ENCODE measurements at regions not wholly inside any gene's neighbourhood (a gene's known extent, or its start where the extent isn't known, plus 50 kb on each side); places are given as distances from the start of the nearest gene placed in this dataset.

GRCh38 chr2:43104763-43105162, 121.6 kb downstream of the ZFP36L2 start:
- no peak for DNase-seq

DNA sequence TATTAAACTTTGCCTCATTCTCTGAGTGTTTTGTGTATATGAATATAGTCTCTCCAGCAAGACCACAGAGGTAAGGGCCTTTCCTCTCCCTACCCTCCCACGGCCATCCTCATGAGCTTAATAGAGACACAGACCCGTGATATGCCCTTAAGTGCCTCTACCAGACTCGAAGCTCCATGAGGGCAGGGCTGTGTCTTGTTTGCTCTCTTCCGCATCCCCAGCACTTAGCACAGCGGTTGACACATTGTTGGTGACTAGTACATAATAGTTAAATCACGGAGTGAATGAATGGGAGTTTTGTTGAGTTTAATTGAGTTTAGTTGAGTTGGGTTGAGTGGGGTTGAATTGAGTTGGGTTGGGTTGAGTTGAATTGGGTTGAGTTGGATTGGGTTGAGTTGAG, 122.3 kb downstream of the ZFP36L2 start:
- no peak for DNase-seq

GRCh38 chr2:43103093-43103404, 123.4 kb downstream of the ZFP36L2 start:
- DNase-seq = no peak

DNA sequence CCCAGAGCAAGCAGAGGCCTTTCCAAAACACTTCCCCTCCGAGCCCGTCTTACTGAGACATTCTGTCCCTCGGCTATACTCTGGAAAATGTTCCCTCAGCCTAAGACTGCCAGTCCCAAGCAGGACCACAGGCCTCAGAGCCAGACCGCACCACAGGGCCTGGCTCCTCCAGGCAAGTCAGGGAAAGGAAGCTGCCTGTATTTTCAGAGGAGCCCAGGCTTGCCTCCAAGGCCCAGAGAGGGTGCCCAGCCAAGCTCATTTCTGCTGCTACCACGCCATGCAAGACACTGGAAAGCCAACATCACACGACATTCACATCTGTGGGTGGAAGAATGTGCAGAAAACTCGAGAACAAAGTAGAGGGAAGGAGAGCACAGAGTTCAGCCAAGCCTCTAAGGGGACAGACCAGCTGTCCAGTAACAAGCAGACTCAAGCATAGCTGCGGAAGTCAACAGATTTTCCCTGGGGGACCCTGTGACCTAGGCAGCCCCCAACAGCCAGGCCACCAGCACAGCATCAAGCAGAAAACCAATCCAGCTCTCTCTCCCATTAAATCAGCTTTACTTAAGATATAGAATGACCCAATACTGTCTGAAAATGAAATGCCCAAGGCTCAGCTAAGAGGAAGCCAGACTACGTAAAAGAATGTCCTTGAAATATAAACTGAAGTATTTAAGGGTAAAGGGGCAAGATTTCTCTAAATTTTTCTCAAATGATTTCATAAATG, 123.9 kb downstream of the ZFP36L2 start:
- DNase-seq = no peak

DNA sequence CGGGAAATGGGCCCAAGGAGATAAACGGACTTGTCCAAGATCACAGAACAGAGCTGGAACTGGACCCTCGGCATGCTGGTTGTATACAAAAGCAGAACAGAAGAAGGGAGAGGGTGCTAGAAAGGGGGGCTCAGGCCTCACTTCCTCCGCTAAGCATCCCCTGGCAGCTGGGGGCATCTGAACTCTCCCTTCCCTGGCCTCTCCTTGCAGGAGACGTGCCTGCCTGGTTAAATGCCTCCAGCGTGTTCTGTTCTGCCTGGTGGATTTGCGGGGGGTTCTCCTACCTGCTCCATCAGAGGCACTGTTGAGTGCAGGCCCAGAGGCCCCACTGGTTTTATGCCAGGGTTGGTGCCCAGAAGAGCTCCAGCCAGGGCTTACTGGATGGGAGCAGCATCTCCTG, 124.7 kb downstream of the ZFP36L2 start:
- DNase-seq = no peak

DNA sequence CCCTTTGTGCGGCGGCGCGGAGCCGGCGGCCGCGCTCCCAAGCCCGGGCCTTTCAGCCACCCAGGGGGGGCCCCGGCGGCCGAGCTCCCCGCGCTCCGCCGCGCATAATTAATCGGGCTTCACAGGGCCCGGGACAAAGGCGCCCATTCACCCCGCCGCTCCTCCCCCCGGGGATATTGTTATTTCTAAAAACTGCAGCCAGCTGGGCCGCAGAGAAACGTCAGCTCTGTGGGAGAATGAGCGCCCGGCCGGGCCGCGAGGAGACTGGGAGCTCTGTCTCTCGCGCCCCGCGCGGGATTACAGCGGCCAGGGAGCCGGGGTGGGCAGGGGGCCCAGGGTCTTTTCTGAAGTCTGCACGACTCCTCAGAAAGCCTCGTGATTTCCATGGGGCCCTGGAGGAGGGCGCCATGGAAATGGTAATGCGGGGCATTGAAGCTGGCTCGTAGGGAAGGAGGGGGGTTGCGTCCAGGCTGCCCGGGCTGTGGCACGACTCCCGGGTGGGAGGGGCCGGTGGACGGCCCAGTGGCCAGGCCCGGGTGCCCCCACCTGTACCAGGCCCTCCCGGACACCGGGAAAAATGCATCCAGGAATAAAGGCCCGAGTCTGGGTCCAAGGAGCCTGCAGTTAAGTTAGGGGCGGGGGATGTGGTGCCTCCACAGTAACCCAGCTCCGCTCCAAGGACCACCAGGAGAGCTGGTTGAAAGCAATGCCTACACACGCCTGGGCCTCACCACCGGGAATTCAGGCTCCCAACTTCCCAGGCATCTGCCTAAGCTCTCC, 125.3 kb downstream of the ZFP36L2 start:
- DNase-seq = no peak

DNA sequence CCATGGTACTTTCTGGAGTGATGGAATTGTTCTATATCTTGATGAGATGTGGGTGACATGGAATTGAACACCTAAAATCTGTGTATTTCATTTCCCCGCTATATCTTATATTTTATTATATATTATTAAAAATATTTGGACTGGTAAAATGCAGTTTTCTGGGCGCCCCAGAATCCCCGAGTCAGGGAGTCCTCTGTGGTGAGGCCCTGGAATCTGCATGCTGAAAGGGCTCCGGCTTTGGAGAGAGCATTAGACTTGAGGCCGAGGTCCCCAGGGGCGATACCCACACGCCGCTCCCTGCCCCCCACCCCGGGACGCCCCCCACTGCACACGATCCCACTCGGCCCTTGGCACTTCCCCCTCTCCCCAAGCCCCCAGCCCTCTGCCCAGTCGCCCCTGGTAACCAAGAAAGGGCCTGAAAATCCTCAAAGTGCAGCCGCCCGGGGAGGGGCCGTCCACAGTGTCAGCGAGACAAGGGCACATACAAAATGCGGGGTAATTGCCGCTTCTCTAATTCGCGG, 126.0 kb downstream of the ZFP36L2 start:
- no peak for DNase-seq

GRCh38 chr2:43099797-43100196, 126.6 kb downstream of the ZFP36L2 start:
- DNase-seq = no peak

- DNase-seq = no peak
Measured at GRCh38 chr2:43098539-43098938, 127.9 kb downstream of the ZFP36L2 start.

- no peak for DNase-seq
Measured at GRCh38 chr2:43097644-43098408, 128.6 kb downstream of the ZFP36L2 start.

DNA sequence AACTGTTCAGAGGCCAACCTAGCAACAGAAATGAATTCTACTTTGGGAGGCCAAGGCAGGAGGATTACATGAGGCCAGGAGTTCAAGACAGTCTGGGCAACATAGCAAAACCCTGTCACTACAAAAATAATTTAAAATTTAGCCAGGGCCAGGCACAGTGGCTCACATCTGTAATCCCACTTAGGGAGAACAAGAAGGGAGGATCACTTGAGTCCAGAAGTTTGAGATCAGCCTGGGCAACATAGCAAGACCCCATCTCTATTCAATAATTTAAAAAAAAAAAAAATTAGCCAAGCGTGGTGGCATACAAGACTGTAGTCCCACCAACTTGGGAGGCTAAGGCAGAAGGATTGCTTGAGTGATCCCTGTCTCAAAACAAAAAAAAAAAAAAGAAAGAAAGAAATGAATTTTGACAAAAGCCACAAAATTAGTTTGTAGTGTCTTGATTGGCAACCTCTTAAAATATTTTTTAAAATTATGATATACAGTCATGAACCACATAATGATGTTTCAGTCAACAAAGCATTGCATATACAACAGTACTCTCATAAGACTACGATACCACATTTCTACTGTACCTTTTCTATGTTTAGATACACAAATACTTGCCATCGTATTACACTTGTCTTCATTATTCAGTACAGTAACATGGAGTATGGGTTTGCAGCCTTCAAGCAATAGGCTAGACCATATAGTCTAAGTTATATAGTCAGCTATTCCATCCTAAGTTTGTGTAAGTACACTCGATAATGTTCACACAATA, 130.7 kb downstream of the ZFP36L2 start:
- no peak for DNase-seq

GRCh38 chr2:43092520-43093179, 133.8 kb downstream of the ZFP36L2 start:
- DNase-seq = no peak

DNA sequence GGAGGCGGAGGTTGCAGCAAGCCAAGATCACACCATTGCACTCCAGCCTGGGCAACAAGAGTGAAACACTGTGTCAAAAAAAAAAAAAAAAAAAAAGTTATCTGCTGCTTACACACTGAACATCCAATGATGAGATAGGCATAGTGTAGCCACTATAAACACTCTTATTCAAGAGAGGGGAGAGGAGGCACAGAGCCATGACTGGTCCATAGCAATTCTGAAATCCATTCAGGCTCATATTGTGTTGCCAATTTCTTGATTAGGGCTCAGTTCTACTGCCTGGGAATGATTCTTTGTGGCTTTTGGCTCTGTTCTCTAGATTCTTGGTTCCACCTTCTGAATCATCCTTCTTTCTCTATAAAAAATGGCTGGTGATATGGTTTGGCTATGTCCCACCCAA, 136.1 kb downstream of the ZFP36L2 start:
- DNase-seq = no peak

DNA sequence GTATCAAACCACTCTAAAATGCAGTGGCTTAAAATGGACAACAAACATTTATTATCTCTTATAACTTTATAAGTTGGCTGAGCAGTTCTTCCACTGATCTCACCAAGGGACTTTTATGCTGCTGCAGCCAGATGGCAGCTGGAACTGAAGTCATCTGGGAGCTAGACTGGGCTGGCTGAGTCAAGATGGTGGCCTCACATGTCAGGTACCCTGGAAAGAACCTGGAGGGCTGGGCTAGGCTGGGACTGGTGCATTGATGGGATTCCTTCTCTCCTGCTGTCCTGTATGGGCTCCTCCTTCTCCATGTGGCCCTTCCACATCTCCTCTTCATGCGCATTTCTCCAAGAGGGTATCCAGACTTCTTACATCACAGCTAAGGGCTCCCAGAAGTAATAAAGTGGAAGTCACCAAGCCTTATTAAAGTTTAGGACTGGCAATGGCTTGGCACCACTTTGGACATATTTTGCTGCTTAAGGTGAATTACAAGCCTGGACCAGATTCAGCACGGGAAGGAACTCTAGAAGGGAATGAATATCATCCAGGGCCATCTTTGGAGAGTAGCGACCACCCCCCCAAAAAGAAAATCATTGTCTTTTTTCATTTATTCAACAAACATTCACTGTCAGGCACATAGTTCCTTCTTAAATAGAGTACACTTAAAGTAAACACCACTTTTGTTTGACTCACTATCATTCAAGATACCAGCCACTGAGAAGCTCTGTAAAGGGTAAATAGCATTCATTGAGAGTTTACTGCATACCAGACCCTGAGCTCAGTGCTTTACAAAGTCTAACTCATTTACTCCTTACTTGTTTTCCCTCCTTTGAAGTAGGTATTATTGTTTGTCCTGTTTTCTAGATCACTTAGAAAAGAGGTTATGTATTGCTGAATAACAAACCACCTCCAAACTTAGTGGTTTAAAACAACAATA, 138.0 kb downstream of the ZFP36L2 start:
- no peak for DNase-seq

DNA sequence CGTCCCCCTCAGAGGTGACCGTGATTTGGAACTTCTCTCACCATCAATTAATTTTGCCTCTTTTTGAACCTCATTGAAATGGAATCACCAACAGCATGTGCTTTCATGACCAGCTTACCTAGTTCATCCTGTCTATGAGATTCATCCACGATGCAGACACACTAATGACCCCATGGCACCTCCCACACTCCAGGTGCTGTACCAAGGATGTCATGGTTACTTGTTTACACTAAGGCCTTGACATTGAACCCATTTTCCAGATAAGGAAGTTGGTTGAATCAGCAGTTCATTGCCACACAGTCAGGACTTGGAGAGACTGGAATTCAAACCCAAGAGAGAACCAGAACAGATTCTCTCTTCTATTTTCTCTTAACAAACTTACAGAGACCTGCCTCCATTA, 139.0 kb downstream of the ZFP36L2 start:
- no peak for DNase-seq

DNA sequence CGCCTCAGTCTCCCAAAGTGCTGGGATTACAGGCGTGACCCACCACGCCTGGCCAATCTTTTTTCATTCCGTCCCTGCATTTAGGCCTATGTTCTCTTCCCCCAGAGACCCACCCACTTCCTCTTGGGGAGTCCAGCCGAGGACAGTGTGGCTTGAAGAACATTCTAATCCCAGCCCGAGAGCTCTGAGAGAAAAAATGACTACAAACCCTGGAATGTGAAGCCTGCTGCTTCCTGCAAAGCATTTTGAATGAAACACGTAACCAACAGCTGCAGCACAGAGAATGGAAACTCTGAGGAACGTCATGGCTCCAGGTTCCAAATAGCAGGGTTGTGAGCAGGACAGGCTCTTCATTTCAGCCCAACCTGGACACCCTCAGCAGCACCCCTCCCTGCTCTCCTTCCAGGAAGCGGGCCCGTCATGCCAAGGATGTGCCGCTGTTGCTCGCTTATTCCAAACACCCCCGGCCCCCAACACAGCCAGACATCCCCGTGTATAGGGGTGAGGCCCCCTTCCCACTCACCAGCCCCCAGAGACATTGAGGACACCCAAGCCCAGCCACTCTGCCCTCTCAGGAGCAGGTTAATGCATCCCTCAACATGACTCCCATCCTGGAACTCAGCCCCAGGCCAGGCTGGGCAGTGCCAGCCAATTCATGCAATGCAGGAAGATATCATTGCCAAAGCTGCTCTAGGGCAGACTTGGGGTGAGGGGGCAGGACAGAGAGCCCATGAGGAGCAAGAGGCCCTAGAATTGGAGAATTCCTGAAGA, 139.8 kb downstream of the ZFP36L2 start:
- no peak for DNase-seq

DNA sequence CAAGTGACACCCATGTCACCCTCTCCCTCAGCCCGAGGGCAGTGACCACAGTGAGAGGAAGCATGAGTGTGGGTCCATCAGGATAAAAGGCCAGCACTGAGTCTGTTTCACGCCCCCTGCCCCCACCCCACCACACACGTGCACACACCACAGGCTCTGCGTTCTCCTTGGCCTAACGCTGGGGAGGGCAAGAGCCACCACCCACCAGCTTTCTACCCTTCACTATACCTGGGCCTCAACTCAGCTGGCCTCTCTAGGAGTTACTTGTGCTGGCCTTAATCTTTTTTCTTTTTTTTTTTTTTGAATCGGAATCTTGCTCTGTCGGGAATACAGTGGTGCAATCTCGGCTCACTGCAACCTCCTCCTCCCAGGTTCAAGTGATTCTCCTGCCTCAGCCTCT, 140.5 kb downstream of the ZFP36L2 start:
- no peak for DNase-seq

DNA sequence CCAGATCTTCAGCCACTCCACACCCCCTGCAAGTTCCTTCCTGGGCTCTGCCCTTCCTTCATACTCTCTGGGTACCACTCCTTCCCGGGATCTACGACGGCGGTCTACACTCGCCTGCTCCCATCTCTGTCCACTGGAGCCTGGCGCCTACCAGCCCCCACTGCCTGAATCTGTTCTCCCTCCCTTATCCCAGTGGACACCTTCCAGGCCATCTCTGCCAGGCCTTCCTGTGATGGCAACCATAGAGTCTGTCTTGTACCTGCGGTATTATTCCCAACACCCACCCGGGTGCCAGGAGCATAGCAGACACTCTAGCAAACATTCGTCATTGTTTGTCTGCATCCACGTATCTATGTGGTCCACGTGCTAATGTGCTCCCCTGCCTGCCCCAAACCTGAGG, 140.9 kb downstream of the ZFP36L2 start:
- no peak for DNase-seq

GRCh38 chr2:43084699-43085091, 141.7 kb downstream of the ZFP36L2 start:
- no peak for DNase-seq

Measured in KG1 (cell line).